PC-3 (cell line): ENCODE measurements at regions not wholly inside any gene's neighbourhood (a gene's known extent, or its start where the extent isn't known, plus 50 kb on each side); places are given as distances from the start of the nearest gene placed in this dataset.
"Not testable (repeated sequence)": the region's sequence is repeated elsewhere in the genome, so short reads cannot be mapped to it uniquely, and the experiment has no call there.

ENCODE experiments used
- ATAC-seq: fragments of 200-7000 bp; cut with Tn5 transposase; 2 replicates; pipeline ENCODE4 v1.9.1; 2020; ENCODE audit warnings: mild to moderate bottlenecking, moderate library complexity
- BruUV-seq: library from RNA; stranded (reverse); fragments of 400-500 nt; replicated peaks from 2 replicates; lab custom pipeline; 2021; lab: Mats Ljungman, UMichigan
- CTCF ChIA-PET: fragments of 300-600 bp; sonication (Branson Sonifier 250); formaldehyde crosslinking; loops from one replicate; lab custom pipeline; 2022; ENCODE audit warnings: antibody characterized with exemption; lab: Charles Lee
- POLR2A ChIA-PET: fragments of 300-600 bp; sonication (Branson Sonifier 250); formaldehyde crosslinking; loops from one replicate; lab custom pipeline; 2022; ENCODE audit warnings: antibody characterized with exemption; ENCODE audit not compliant: unreplicated experiment; lab: Charles Lee
- DNase-seq: peaks from one replicate; pipeline ENCODE4 v3.0.0-alpha.2; 2015
- H2AFZ ChIP-seq: fragments of 300-600 bp; sonication (generic); 2 replicates; pipeline ENCODE4 v1.6.0; 2016; ENCODE audit warnings: antibody characterized with exemption, low read length
- H3F3A ChIP-seq: fragments of 300-600 bp; sonication (generic); one replicate; pipeline ENCODE4 v1.6.0; 2017; ENCODE audit warnings: antibody characterized with exemption, low read length, control low read depth, mild to moderate bottlenecking; ENCODE audit not compliant: unreplicated experiment
- H3K27ac ChIP-seq: fragments of 300-600 bp; sonication (generic); 2 replicates; pipeline ENCODE4 v1.5.1; 2016; ENCODE audit warnings: mild to moderate bottlenecking, low read length
- H3K27me3 ChIP-seq: fragments of 300-600 bp; sonication (generic); 2 replicates; pipeline ENCODE4 v1.6.1; 2016; ENCODE audit warnings: low read length, mixed read lengths
- H3K36me3 ChIP-seq: fragments of 300-600 bp; sonication (generic); 2 replicates; pipeline ENCODE4 v1.6.1; 2016; ENCODE audit warnings: low read depth, mixed run types, low read length, mixed read lengths
- H3K4me1 ChIP-seq: fragments of 300-600 bp; sonication (generic); 2 replicates; pipeline ENCODE4 v1.5.1; 2016; ENCODE audit warnings: low read length; ENCODE audit not compliant: insufficient read depth
- H3K4me2 ChIP-seq: fragments of 300-600 bp; sonication (generic); 2 replicates; pipeline ENCODE4 v1.6.0; 2016; ENCODE audit warnings: low read length
- H3K4me3 ChIP-seq: fragments of 300-600 bp; sonication (generic); 2 replicates; pipeline ENCODE4 v1.5.1; 2016; ENCODE audit warnings: mild to moderate bottlenecking, low read length, mixed read lengths
- H3K79me2 ChIP-seq: fragments of 300-600 bp; sonication (generic); 2 replicates; pipeline ENCODE4 v1.6.1; 2017; ENCODE audit warnings: low read length, mixed read lengths
- H3K9ac ChIP-seq: fragments of 300-600 bp; sonication (generic); 2 replicates; pipeline ENCODE4 v1.6.0; 2016; ENCODE audit warnings: mild to moderate bottlenecking, low read length
- H3K9me2 ChIP-seq: fragments of 300-600 bp; sonication (generic); replicated peaks from 2 replicates; pipeline ENCODE4 v1.6.1; 2016; ENCODE audit warnings: mixed run types, low read length, mixed read lengths
- H3K9me3 ChIP-seq: fragments of 300-600 bp; sonication (generic); 2 replicates; pipeline ENCODE4 v1.6.1; 2016; ENCODE audit warnings: low read length, mixed read lengths
- H4K20me1 ChIP-seq: fragments of 300-600 bp; sonication (generic); 2 replicates; pipeline ENCODE4 v1.6.1; 2016; ENCODE audit warnings: low read length, mixed read lengths
- EZH2 ChIP-seq: fragments of 300-600 bp; sonication (generic); IDR thresholded peaks from one replicate; pipeline ENCODE4 v1.6.1; 2017; ENCODE audit warnings: antibody characterized with exemption, mild to moderate bottlenecking, low read length; ENCODE audit not compliant: unreplicated experiment
- EZH2phosphoT487 ChIP-seq: fragments of 300-600 bp; sonication (generic); IDR thresholded peaks from 2 replicates; pipeline ENCODE4 v1.6.1; 2018; ENCODE audit warnings: mild to moderate bottlenecking, antibody characterized with exemption, low read length, borderline replicate concordance
- intact Hi-C: fragments of 100-400 bp; cut with micrococcal nuclease; formaldehyde crosslinking; loops from 2 replicates; pipeline ENCODE4 v1.9.0; 2023
- TF ChIP-seq, protein P1 (sequence below): fragments of 300-600 bp; sonication (generic); conservative IDR thresholded peaks from 2 replicates; pipeline ENCODE4 v1.5.1; 2017; ENCODE audit warnings: antibody characterized with exemption, low read depth, mild to moderate bottlenecking, low read length

DNA sequence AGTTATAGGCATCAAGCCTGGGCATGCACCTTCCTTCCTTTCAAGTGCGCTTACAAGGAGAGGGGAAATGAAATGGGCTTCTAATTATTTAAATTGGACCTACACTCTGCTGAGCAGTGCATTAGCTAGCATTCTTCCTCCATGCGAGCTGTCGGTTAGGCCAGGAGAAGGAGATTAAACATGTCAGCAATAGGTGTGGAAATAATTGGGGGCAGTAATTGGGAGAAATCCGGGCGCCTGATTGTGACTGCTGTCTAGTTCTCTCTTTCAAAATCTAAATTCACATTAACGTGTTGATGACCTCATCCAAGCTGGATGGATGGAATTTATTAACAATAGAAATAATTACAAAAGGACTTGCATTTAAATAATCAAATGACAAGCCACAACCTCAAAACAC lies 86.2 kb upstream of the SEL1L start:
- Histone ChIP-seq H3K4me3 (no peak overlapping the region), H3K9ac (no peak overlapping the region), H3F3A (no peaks in the 10 kb centered on the region), H3K79me2 (no peaks in the 10 kb centered on the region), H4K20me1 (no peaks in the 10 kb centered on the region), H3K9me3 (no peaks in the 10 kb centered on the region), H3K36me3 (no peaks in the 10 kb centered on the region), H2AFZ (no peak overlapping the region), H3K4me1 (no peaks in the 10 kb centered on the region), H3K4me2 (no peak overlapping the region), H3K9me2 (no peaks in the 10 kb centered on the region), H3K27me3 (peaks cover 14% of the 10 kb centered on the region; the same call in 1 of the 2 replicates), H3K27ac (no peak overlapping the region)
- no TSS peak for BruUV-seq
- DNase-seq (no peak), ATAC-seq (no peak)
- ChIA-PET CTCF (no interaction called here), POLR2A (no interaction called here)
- TF ChIP-seq EZH2phosphoT487: no peak
- no peak for TF ChIP-seq EZH2
- TF ChIP-seq, protein P1, sequence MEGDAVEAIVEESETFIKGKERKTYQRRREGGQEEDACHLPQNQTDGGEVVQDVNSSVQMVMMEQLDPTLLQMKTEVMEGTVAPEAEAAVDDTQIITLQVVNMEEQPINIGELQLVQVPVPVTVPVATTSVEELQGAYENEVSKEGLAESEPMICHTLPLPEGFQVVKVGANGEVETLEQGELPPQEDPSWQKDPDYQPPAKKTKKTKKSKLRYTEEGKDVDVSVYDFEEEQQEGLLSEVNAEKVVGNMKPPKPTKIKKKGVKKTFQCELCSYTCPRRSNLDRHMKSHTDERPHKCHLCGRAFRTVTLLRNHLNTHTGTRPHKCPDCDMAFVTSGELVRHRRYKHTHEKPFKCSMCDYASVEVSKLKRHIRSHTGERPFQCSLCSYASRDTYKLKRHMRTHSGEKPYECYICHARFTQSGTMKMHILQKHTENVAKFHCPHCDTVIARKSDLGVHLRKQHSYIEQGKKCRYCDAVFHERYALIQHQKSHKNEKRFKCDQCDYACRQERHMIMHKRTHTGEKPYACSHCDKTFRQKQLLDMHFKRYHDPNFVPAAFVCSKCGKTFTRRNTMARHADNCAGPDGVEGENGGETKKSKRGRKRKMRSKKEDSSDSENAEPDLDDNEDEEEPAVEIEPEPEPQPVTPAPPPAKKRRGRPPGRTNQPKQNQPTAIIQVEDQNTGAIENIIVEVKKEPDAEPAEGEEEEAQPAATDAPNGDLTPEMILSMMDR: no peak
- intact Hi-C loops: loop anchor here (10.0 kb wide), 1 partner anchor 375 kb away; no protein-coding TSS in a partner anchor

- H3K4me2 ChIP-seq, H3K27ac ChIP-seq, H3K9me2 ChIP-seq, H2AFZ ChIP-seq, BruUV-seq, H3K9ac ChIP-seq, DNase-seq, H4K20me1 ChIP-seq, ATAC-seq, H3F3A ChIP-seq, H3K79me2 ChIP-seq, H3K9me3 ChIP-seq, H3K4me1 ChIP-seq, CTCF ChIA-PET, H3K36me3 ChIP-seq, H3K4me3 ChIP-seq, POLR2A ChIA-PET: not testable (repeated sequence)
- intact Hi-C loops: loop anchor here (10.0 kb wide), 1 partner anchor 371 kb away; no protein-coding TSS in a partner anchor
- H3K27me3 ChIP-seq: peaks cover 21% of the 10 kb centered on the region; the same call in 1 of the 2 replicates
Observed at GRCh38 chr14:81623771-81624396, 90.2 kb upstream of the SEL1L start.

DNA sequence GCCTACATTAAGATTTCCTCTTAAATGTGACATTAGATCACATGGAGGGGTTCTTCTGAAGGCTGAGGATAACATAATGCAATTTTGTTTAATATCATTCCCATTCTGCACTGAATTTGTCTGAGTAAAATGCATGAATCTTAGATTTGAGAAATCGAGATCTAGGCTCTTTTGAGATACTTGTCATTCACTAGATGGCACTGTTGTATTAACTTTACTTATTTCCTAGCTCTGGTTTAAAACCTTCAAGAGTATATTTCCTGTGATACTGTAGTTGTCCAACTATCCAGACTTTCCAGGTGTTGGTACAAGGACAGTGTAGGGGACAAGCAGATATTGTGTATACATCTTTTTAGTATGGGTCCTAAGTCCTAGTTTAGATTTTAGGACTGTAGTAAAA lies 91.7 kb upstream of the SEL1L start:
- no peak overlapping the region for H3K9ac ChIP-seq
- H3K4me3 ChIP-seq: no peak overlapping the region
- POLR2A ChIA-PET: no interaction called here
- ATAC-seq (peak; percentile 35; the same call in 1 of the 2 replicates), DNase-seq (peak; percentile 55)
- no peaks in the 10 kb centered on the region for H4K20me1 ChIP-seq
- no peaks in the 10 kb centered on the region for H3F3A ChIP-seq
- intact Hi-C loops: loop anchor here (10.0 kb wide), 1 partner anchor 369 kb away; no protein-coding TSS in a partner anchor
- no peaks in the 10 kb centered on the region for H3K9me3 ChIP-seq
- BruUV-seq: no TSS peak
- CTCF ChIA-PET: no interaction called here
- no peak for TF ChIP-seq EZH2
- TF ChIP-seq, protein P1: peak; percentile 72
- H3K27ac ChIP-seq: no peak overlapping the region
- H3K9me2 ChIP-seq: no peaks in the 10 kb centered on the region
- no peaks in the 10 kb centered on the region for H3K79me2 ChIP-seq
- no peak overlapping the region for H3K4me2 ChIP-seq
- no peak overlapping the region for H2AFZ ChIP-seq
- no peaks in the 10 kb centered on the region for H3K36me3 ChIP-seq
- H3K27me3 ChIP-seq: 0 out of 2 replicates have a peak, but pooled peaks cover 14% of the 10 kb centered on the region
- no peaks in the 10 kb centered on the region for H3K4me1 ChIP-seq
